ENCODE measurements at regions not wholly inside any gene's neighbourhood (a gene's known extent, or its start where the extent isn't known, plus 50 kb on each side); places are given as distances from the start of the nearest gene placed in this dataset.

DNA sequence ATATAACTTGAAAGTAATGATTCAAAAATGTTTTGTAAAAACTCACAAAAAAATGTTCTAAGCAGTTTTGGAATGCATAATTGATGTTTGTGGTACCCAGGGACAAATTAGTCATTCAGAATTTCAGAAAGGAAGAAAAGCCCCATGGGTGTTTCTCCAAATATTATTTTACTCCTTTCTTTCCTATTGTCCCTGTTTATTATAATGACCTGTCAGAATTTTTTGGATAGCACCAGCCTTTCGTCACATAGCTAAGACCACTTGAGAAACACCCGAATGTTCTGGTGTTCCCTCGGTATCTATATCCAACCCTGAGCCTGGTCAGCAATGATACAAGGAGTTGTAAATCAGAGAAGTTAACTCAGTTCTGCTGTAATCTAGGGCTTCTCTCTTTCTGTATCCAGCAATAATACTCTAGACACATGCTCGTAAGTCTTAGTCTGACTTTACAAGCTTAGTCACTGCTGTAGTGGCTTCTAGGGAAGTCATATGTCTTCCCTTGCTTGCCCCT is 64.8 kb upstream of the MEOX2 start:
- H3K9me3 Mint-ChIP-seq: no peaks in the 10 kb centered on the region
- no peak for TF ChIP-seq CTCF (IDR thresholded peaks at IDR 0.05)
- no peak overlapping the region for H3K27ac Mint-ChIP-seq
- ChIA-PET CTCF (no interaction called here), POLR2A (no interaction called here)
- intact Hi-C loops (cut with micrococcal nuclease): no loop called here
- DNase-seq (no peak), ATAC-seq (no peak)
- H3K4me3 Mint-ChIP-seq: no peak overlapping the region
- no peaks in the 10 kb centered on the region for H3K36me3 Mint-ChIP-seq (ENCODE audit: low read depth)
- H3K27me3 Mint-ChIP-seq: no peaks in the 10 kb centered on the region
- H3K4me1 Mint-ChIP-seq (ENCODE audit: low read depth): no peaks in the 10 kb centered on the region

GRCh38 chr7:15750727-15751126 is 64.2 kb upstream of the MEOX2 start:
- H3K4me1 Mint-ChIP-seq (ENCODE audit: low read depth): no peaks in the 10 kb centered on the region
- no peaks in the 10 kb centered on the region for H3K9me3 Mint-ChIP-seq
- H3K4me3 Mint-ChIP-seq: no peak overlapping the region
- DNase-seq: no peak
- H3K27me3 Mint-ChIP-seq: no peaks in the 10 kb centered on the region
- intact Hi-C loops (cut with micrococcal nuclease): no loop called here
- no peak for TF ChIP-seq CTCF (IDR thresholded peaks at IDR 0.05)
- CTCF ChIA-PET: no interaction called here
- no peak overlapping the region for H3K27ac Mint-ChIP-seq
- no peak for ATAC-seq
- POLR2A ChIA-PET: no interaction called here
- no peaks in the 10 kb centered on the region for H3K36me3 Mint-ChIP-seq (ENCODE audit: low read depth)

DNA sequence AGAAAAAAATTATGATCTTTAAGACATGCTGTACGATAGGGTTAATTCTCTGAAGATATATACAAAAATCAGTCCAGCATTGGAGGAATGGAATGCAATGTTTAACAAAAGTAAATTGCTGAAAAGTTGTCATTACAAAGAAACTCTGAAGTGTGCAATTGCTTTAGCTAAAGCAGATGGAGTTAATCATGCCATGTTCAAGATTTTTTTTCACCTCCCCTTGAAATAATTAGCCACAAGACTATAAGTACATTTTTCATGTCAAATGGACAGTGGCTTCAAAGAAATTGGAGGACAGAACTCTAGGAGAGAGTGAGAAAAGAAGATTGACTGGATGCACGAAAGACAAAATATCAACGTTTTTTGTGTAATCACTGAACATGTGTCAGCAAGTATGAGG is 63.1 kb upstream of the MEOX2 start:
- CTCF ChIA-PET: no interaction called here
- Mint-ChIP-seq H3K4me3 (no peak overlapping the region), H3K27me3 (no peaks in the 10 kb centered on the region), H3K4me1 (ENCODE audit: low read depth) (no peaks in the 10 kb centered on the region), H3K36me3 (ENCODE audit: low read depth) (no peaks in the 10 kb centered on the region), H3K9me3 (no peaks in the 10 kb centered on the region), H3K27ac (no peak overlapping the region)
- ATAC-seq (no peak), DNase-seq (no peak)
- POLR2A ChIA-PET: no interaction called here
- no peak for TF ChIP-seq CTCF (IDR thresholded peaks at IDR 0.05)
- intact Hi-C loops (cut with micrococcal nuclease): no loop called here

- CTCF ChIA-PET: no interaction called here
- Mint-ChIP-seq H3K36me3 (ENCODE audit: low read depth) (no peaks in the 10 kb centered on the region), H3K9me3 (no peaks in the 10 kb centered on the region), H3K27ac (no peak overlapping the region), H3K4me3 (no peak overlapping the region), H3K4me1 (ENCODE audit: low read depth) (no peaks in the 10 kb centered on the region), H3K27me3 (no peaks in the 10 kb centered on the region)
- POLR2A ChIA-PET: no interaction called here
- no peak for DNase-seq
- intact Hi-C loops (cut with micrococcal nuclease): no loop called here
- no peak for TF ChIP-seq CTCF (IDR thresholded peaks at IDR 0.05)
- no peak for ATAC-seq
These were observed 61.2 kb upstream of the MEOX2 start for GRCh38 chr7:15747712-15748111.

GRCh38 chr7:15747301-15747700 is 60.8 kb upstream of the MEOX2 start:
- no peak for TF ChIP-seq CTCF (IDR thresholded peaks at IDR 0.05)
- intact Hi-C loops (cut with micrococcal nuclease): no loop called here
- no peak overlapping the region for H3K4me3 Mint-ChIP-seq
- POLR2A ChIA-PET: no interaction called here
- DNase-seq (no peak), ATAC-seq (no peak)
- no peaks in the 10 kb centered on the region for H3K9me3 Mint-ChIP-seq
- H3K36me3 Mint-ChIP-seq (ENCODE audit: low read depth): no peaks in the 10 kb centered on the region
- CTCF ChIA-PET: no interaction called here
- H3K27ac Mint-ChIP-seq: no peak overlapping the region
- no peaks in the 10 kb centered on the region for H3K27me3 Mint-ChIP-seq
- no peaks in the 10 kb centered on the region for H3K4me1 Mint-ChIP-seq (ENCODE audit: low read depth)
